Esophagus muscularis mucosa (tissue), 4 donors: ENCODE measurements at regions not wholly inside any gene's neighbourhood (a gene's known extent, or its start where the extent isn't known, plus 50 kb on each side); places are given as distances from the start of the nearest gene placed in this dataset.

Experiments
- CTCF ChIP-seq, 3 experiments: fragments of 200-600 bp in 2 of 3; fragments of 450-650 bp in 1 of 3; sonication (generic) in 2 of 3; IDR thresholded peaks; one replicate each; pipeline ENCODE4 v1.5.1; 2017 to 2019; ENCODE audit warnings: antibody characterized with exemption in 3 of 3, mild to moderate bottlenecking in 2 of 3, moderate library complexity in 1 of 3
- EP300 ChIP-seq: sonication (generic); formaldehyde crosslinking; IDR thresholded peaks from one replicate; pipeline ENCODE4 v1.6.1; 2017; ENCODE audit warnings: antibody characterized with exemption
- POLR2A ChIP-seq: fragments of 450-650 bp; IDR thresholded peaks from one replicate; pipeline ENCODE4 v1.6.1; 2017; ENCODE audit warnings: antibody characterized with exemption, moderate library complexity, mild to moderate bottlenecking, low read depth
- POLR2AphosphoS5 ChIP-seq, 2 donors: sonication (generic); formaldehyde crosslinking; IDR thresholded peaks; one replicate each; pipeline ENCODE4 v1.6.1; 2017; ENCODE audit warnings: antibody characterized with exemption in 2 of 2

DNA sequence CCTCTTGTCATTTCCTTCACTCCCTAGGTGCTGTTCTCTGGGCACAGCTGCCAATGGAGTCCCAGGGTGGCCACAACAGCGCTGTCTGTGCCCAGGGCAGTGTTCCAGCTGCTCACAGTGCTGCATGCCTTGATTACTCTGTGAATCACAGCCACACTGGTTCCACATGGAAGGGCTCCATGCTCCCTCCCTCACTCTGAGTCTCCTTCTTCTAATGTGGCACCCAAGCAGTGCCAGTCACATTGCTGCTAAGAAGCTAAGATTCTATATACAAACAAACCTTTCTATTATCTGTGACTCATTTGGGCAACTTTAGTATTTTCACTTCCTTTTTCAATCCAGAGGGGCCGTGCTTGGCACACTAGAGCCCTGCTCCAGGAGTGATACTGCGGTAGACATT lies 248.7 kb downstream of the TDRD3 start:
- TF ChIP-seq CTCF (IDR thresholded peaks at IDR 0.05): no peak
- no peak for TF ChIP-seq EP300
- no peak for TF ChIP-seq POLR2A
- TF ChIP-seq POLR2AphosphoS5 (IDR thresholded peaks at IDR 0.05): no peak
